HL-60 (cell line): ENCODE measurements at regions not wholly inside any gene's neighbourhood (a gene's known extent, or its start where the extent isn't known, plus 50 kb on each side); places are given as distances from the start of the nearest gene placed in this dataset.

ENCODE experiments used
- CTCF ChIP-seq: IDR thresholded peaks from one replicate; pipeline ENCODE4 v1.5.1; 2011; ENCODE audit warnings: low read length, control low read depth, inconsistent platforms; ENCODE audit not compliant: insufficient read depth
- REST ChIP-seq: IDR thresholded peaks from 2 replicates; pipeline ENCODE4 v1.6.1; 2012; ENCODE audit warnings: low read depth; ENCODE audit not compliant: insufficient replicate concordance

DNA sequence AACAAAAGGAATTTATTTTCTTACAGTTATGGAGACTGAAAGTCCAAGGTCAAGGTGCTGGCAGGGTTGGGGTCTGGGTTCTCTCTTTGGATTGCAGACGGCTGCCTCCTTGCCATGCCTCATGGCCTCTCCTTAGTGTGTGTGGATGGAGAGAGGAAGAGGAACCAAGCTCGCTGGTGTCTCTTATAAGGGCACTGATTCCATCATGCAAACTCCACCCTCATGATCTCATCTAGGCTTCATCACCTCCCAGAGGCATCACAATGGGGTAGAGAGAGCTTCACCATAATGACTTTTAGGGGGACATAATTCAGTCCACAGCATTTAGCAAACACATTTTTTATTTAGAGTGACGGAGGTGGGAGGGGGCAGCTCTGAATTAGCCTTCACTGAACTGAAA lies 104.9 kb upstream of the ABCC4 start:
- no peak for TF ChIP-seq CTCF
- TF ChIP-seq REST, result no peak
